Stimulated activated CD4-positive, alpha-beta T cell treated with anti-CD3 and anti-CD28 coated beads, Interleukin-2, amount 100 ng/mL, for 4 hours (primary cell): ENCODE measurements at regions not wholly inside any gene's neighbourhood (a gene's known extent, or its start where the extent isn't known, plus 50 kb on each side); places are given as distances from the start of the nearest gene placed in this dataset.
"Not testable (repeated sequence)": the region's sequence is repeated elsewhere in the genome, so short reads cannot be mapped to it uniquely, and the experiment has no call there.

ENCODE experiments used
- DNase-seq: peaks from one replicate; pipeline ENCODE4 v3.0.0-alpha.2; 2020; ENCODE audit warnings: low read depth

GRCh38 chr13:109273326-109273751, 513.0 kb downstream of the IRS2 start:
- no peak for DNase-seq

GRCh38 chr13:109272595-109273325, 513.6 kb downstream of the IRS2 start:
- DNase-seq = no peak

GRCh38 chr13:109271555-109272541, 514.5 kb downstream of the IRS2 start:
- no peak for DNase-seq

DNA sequence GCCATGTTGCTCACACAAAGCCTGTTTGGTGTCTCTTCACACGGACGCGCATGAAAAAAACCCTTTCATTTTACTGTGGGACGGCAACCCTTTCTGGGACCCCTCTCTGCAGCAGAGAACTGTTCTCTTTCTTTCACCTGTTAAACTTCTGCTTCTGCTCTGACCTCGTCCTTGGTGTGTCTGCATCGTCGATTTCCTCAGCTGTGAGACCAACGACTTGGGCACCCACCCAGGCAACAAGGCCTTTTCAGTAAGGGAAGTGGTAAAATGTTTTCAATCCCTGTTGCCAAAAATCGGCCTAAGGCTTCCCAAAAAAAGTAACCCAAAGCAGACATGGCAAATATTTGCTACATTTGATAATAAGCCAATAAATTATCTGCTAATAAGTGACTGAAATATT, 515.3 kb downstream of the IRS2 start:
- no peak for DNase-seq

GRCh38 chr13:109269381-109269780, 517.0 kb downstream of the IRS2 start:
- not testable (repeated sequence) for DNase-seq

DNA sequence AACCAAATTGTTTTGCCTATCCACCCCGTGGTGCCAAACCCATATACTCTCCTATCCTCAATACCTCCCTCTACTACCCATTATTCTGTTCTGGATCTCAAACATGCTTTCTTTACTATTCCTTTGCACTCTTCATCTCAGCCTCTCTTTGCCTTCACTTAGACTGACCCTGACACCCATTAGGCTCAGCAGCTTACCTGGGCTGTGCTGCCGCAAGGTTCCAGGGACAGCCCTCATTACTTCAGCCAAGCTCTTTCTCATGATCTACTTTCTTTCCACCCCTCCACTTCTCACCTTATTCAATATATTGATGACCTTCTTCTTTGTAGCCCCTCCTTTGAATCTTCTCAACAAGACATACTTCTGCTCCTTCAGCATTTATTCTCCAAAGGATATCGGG, 517.9 kb downstream of the IRS2 start:
- not testable (repeated sequence) for DNase-seq

GRCh38 chr13:109267400-109267799, 519.0 kb downstream of the IRS2 start:
- DNase-seq = not testable (repeated sequence)

GRCh38 chr13:109265438-109265742, 521.0 kb downstream of the IRS2 start:
- DNase-seq = not testable (repeated sequence)

GRCh38 chr13:109264603-109265437, 521.6 kb downstream of the IRS2 start:
- DNase-seq = not testable (repeated sequence)

GRCh38 chr13:109257761-109258157, 528.6 kb downstream of the IRS2 start:
- not testable (repeated sequence) for DNase-seq
